ENCODE measurements at regions not wholly inside any gene's neighbourhood (a gene's known extent, or its start where the extent isn't known, plus 50 kb on each side); places are given as distances from the start of the nearest gene placed in this dataset.

- Histone ChIP-seq H3K27me3 (ENCODE audit: low read length) (no peaks in the 10 kb centered on the region), H4K20me1 (ENCODE audit: low read length) (no peaks in the 10 kb centered on the region), H3K4me3 (ENCODE audit: low read length) (no peak overlapping the region), H3K27ac (ENCODE audit: low read length) (no peak overlapping the region), H2AFZ (ENCODE audit: low read length) (no peak overlapping the region), H3K4me2 (ENCODE audit: low read length) (no peak overlapping the region), H3K4me1 (ENCODE audit: insufficient read depth, low read length) (no peaks in the 10 kb centered on the region), H3K36me3 (ENCODE audit: low read depth, low read length) (no peaks in the 10 kb centered on the region), H3K79me2 (ENCODE audit: low read length) (no peaks in the 10 kb centered on the region), H3K9ac (ENCODE audit: low read length) (no peak overlapping the region), H3F3A (ENCODE audit: low read length, unreplicated experiment) (no peaks in the 10 kb centered on the region), H3K9me3 (ENCODE audit: low read length) (no peaks in the 10 kb centered on the region), H3K9me2 (replicated peaks; ENCODE audit: low read length) (no peaks in the 10 kb centered on the region)
- ATAC-seq = no peak
- CTCF ChIA-PET = no interaction called here
- TF ChIP-seq EZH2phosphoT487 (IDR thresholded peaks at IDR 0.05; ENCODE audit: borderline replicate concordance, low read length) (no peak), EZH2 (IDR thresholded peaks at IDR 0.05; ENCODE audit: low read length, unreplicated experiment) (no peak)
- TF ChIP-seq, protein P1, sequence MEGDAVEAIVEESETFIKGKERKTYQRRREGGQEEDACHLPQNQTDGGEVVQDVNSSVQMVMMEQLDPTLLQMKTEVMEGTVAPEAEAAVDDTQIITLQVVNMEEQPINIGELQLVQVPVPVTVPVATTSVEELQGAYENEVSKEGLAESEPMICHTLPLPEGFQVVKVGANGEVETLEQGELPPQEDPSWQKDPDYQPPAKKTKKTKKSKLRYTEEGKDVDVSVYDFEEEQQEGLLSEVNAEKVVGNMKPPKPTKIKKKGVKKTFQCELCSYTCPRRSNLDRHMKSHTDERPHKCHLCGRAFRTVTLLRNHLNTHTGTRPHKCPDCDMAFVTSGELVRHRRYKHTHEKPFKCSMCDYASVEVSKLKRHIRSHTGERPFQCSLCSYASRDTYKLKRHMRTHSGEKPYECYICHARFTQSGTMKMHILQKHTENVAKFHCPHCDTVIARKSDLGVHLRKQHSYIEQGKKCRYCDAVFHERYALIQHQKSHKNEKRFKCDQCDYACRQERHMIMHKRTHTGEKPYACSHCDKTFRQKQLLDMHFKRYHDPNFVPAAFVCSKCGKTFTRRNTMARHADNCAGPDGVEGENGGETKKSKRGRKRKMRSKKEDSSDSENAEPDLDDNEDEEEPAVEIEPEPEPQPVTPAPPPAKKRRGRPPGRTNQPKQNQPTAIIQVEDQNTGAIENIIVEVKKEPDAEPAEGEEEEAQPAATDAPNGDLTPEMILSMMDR (conservative IDR thresholded peaks at IDR 0.05; ENCODE audit: low read depth, low read length) = no peak
- intact Hi-C loops (cut with micrococcal nuclease) = no loop called here
- POLR2A ChIA-PET (ENCODE audit: unreplicated experiment) = no interaction called here
- no peak for DNase-seq
- no TSS peak for BruUV-seq (replicated peaks)
Observed at GRCh38 chr2:120971866-120972265, 236.2 kb downstream of the GLI2 start.

DNA sequence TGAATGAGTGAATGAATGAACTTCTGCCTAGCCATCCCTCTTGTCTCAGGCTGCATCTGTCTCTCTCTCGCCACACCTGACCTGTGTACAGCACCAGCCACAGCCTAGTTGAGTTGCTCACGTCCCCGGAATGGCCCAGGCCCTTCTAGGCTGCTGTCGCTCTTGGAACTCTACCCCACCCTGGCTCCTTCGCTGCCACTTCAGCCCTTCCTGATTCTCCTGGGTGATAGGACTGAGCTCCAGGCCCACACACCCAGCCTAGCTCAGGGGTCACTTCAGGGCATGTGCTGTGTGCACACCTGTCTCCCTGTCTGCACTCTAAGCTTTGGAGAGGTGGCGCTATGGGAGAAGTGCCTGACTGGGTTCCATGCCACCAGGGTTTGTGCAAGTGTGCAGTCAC is 236.6 kb downstream of the GLI2 start:
- no peaks in the 10 kb centered on the region for H3K9me3 ChIP-seq (ENCODE audit: low read length)
- intact Hi-C loops (cut with micrococcal nuclease) = no loop called here
- H3K4me1 ChIP-seq (ENCODE audit: insufficient read depth, low read length) = no peaks in the 10 kb centered on the region
- no peaks in the 10 kb centered on the region for H3K27me3 ChIP-seq (ENCODE audit: low read length)
- H4K20me1 ChIP-seq (ENCODE audit: low read length) = no peaks in the 10 kb centered on the region
- no peak overlapping the region for H3K27ac ChIP-seq (ENCODE audit: low read length)
- CTCF ChIA-PET = no interaction called here
- no peak for ATAC-seq
- H3K36me3 ChIP-seq (ENCODE audit: low read depth, low read length) = no peaks in the 10 kb centered on the region
- no peak overlapping the region for H3K9ac ChIP-seq (ENCODE audit: low read length)
- DNase-seq = no peak
- POLR2A ChIA-PET (ENCODE audit: unreplicated experiment) = no interaction called here
- no peak overlapping the region for H2AFZ ChIP-seq (ENCODE audit: low read length)
- H3K79me2 ChIP-seq (ENCODE audit: low read length) = no peaks in the 10 kb centered on the region
- H3K9me2 ChIP-seq (replicated peaks; ENCODE audit: low read length) = no peaks in the 10 kb centered on the region
- TF ChIP-seq EZH2phosphoT487 (IDR thresholded peaks at IDR 0.05; ENCODE audit: borderline replicate concordance, low read length) (no peak), EZH2 (IDR thresholded peaks at IDR 0.05; ENCODE audit: low read length, unreplicated experiment) (no peak)
- TF ChIP-seq, protein P1 (conservative IDR thresholded peaks at IDR 0.05; ENCODE audit: low read depth, low read length) = no peak
- no peak overlapping the region for H3K4me3 ChIP-seq (ENCODE audit: low read length)
- no peaks in the 10 kb centered on the region for H3F3A ChIP-seq (ENCODE audit: low read length, unreplicated experiment)
- no TSS peak for BruUV-seq (replicated peaks)
- no peak overlapping the region for H3K4me2 ChIP-seq (ENCODE audit: low read length)

GRCh38 chr2:120973196-120973595 is 237.5 kb downstream of the GLI2 start:
- no peak for TF ChIP-seq EZH2phosphoT487 (IDR thresholded peaks at IDR 0.05; ENCODE audit: borderline replicate concordance, low read length)
- TF ChIP-seq, protein P1 (conservative IDR thresholded peaks at IDR 0.05; ENCODE audit: low read depth, low read length) = no peak
- no peak for TF ChIP-seq EZH2 (IDR thresholded peaks at IDR 0.05; ENCODE audit: low read length, unreplicated experiment)
- BruUV-seq (replicated peaks) = no TSS peak
- Histone ChIP-seq H3K4me2 (ENCODE audit: low read length) (no peak overlapping the region), H3K4me3 (ENCODE audit: low read length) (no peak overlapping the region), H4K20me1 (ENCODE audit: low read length) (no peaks in the 10 kb centered on the region), H3K9me3 (ENCODE audit: low read length) (no peaks in the 10 kb centered on the region), H3K4me1 (ENCODE audit: insufficient read depth, low read length) (no peaks in the 10 kb centered on the region), H3K9ac (ENCODE audit: low read length) (no peak overlapping the region), H3K27me3 (ENCODE audit: low read length) (no peaks in the 10 kb centered on the region), H2AFZ (ENCODE audit: low read length) (no peak overlapping the region), H3K79me2 (ENCODE audit: low read length) (no peaks in the 10 kb centered on the region), H3K36me3 (ENCODE audit: low read depth, low read length) (no peaks in the 10 kb centered on the region), H3K9me2 (replicated peaks; ENCODE audit: low read length) (no peaks in the 10 kb centered on the region), H3F3A (ENCODE audit: low read length, unreplicated experiment) (no peaks in the 10 kb centered on the region), H3K27ac (ENCODE audit: low read length) (no peak overlapping the region)
- intact Hi-C loops (cut with micrococcal nuclease) = no loop called here
- ChIA-PET POLR2A (ENCODE audit: unreplicated experiment) (no interaction called here), CTCF (no interaction called here)
- DNase-seq = no peak
- no peak for ATAC-seq

Measured in PC-3 (cell line).